GM18511 (cell line): ENCODE measurements at regions not wholly inside any gene's neighbourhood (a gene's known extent, or its start where the extent isn't known, plus 50 kb on each side); places are given as distances from the start of the nearest gene placed in this dataset.
"Not testable (repeated sequence)": the region's sequence is repeated elsewhere in the genome, so short reads cannot be mapped to it uniquely, and the experiment has no call there.

ENCODE experiments used
- ATAC-seq: cut with Tn5 transposase; IDR thresholded peaks from one replicate; pipeline ENCODE4 v1.9.1; 2021; ENCODE audit warnings: mild to moderate bottlenecking, moderate library complexity; ENCODE audit not compliant: unreplicated experiment

GRCh38 chr5:166795756-166796155, 1495.7 kb upstream of the WWC1 start:
- ATAC-seq = no peak

DNA sequence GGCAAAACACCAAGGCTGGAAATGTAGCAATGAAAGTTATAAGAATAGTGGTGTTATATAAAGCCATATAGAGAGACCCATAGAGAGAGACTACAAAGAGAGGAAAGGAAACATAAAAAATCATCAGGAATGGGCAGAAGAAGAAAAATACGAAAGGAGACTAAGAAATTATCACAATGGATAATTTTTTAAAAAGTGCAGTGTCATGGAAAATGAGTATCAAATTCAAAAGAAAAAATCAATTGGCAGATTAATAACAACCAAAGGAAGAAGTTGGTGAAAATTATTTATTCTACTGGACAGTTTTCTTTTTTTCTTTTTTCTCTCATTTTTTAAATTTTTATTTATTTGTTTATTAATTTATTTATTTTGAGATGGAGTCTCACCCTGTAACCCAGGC, 1488.4 kb upstream of the WWC1 start:
- no peak for ATAC-seq

DNA sequence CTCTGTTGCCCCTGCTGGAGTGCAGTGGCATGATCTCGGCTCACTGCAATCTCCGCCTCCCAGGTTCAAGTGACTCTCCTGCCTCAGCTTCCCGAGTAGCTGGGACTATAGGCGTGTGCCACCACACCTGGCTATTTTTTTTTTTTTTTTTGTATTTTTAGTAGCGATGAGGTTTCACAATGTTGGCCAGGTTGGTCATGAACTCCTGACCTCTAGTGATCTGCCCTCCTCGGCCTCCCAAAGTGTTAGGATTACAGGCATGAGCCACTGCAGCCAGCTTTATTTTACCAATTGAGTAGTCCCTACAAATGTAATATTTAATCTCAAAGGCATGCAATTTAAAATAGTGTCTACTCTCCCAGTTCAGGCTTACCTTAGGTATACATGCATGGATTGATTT, 1487.2 kb upstream of the WWC1 start:
- ATAC-seq = not testable (repeated sequence)

GRCh38 chr5:166804693-166805092, 1486.8 kb upstream of the WWC1 start:
- ATAC-seq = not testable (repeated sequence)

- not testable (repeated sequence) for ATAC-seq
These were observed 1481.3 kb upstream of the WWC1 start for GRCh38 chr5:166810093-166810658.

DNA sequence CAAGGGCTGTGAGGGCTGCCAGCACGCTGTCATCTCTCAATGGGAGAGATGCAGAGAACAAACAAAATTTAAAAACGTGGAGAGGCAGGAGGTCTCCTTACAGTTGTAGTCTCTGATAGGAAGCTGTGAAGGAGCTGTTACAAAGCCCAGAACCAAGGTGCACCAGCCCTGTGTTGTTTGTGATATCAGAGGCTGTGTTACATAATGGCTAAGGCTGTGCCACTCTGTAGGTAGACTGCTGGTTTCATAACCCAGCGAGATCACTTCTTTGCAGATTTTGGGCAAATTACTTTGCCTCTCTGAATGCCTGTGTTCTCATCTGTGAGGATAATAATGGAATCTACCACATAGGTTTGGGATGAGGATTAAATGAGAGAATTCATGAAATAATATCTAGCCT, 1480.7 kb upstream of the WWC1 start:
- no peak for ATAC-seq

DNA sequence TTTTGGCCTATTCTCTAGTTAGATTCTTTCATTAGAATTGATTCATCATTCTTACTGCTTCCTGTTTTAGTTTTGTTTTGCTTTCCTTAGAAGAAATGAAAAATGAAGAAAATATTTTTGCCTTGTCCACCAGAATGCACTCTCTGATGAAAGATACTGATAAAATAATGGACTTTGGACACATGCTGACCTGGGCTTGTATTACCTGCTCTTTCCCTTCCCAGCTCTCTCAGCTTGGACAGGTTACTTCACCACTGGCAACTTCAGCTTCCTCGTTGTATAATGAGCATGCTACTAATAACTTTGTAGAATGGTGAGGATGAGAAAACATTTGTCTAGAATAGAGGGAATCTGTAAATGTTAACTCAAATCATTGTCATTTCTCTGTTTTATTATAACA, 1468.1 kb upstream of the WWC1 start:
- ATAC-seq = no peak

GRCh38 chr5:166834246-166834645, 1457.2 kb upstream of the WWC1 start:
- ATAC-seq = no peak

- ATAC-seq = no peak
These were observed 1446.4 kb upstream of the WWC1 start for GRCh38 chr5:166845044-166845443.

- no peak for ATAC-seq
These were observed 1434.7 kb upstream of the WWC1 start for GRCh38 chr5:166856791-166857190.

- ATAC-seq = no peak
These were observed 1431.0 kb upstream of the WWC1 start for GRCh38 chr5:166860426-166860825.

DNA sequence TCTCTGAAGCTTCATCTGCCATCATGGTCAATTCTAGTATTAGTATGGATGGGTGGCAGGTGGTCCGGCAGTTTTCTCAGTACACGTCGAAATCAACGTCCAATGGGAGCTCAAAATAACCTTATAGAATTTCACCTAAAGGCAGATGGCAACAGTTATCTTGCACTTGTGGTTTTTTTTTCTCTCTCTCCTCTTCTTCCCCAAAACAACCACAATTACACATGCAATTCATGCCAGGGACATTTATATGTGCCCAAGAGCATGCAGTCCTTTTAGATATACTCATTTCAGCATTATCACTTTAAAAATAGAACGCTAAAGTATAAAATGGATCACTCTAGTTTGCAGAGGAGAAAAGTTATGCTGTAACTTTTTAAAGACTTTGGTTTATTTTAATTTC, 1428.9 kb upstream of the WWC1 start:
- no peak for ATAC-seq

DNA sequence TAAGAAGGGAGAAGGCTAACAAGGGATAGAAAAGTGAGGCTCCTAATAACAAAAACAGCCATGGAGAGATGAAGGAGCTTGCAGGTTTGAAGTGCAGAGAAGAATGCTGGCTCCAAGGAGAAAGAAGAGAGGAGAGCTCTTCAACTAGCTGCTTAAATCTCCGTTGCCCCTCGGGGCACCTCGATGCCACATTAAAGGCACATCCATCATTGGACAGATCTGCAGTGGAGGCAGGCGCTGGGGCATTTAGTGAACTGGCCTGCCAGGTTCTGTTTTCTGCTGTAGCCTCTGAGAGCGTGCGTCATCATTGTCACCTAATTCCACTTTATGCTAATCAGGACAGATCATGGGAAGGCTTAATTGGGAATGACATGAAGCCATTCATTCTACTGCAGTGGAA, 1426.2 kb upstream of the WWC1 start:
- ATAC-seq = no peak

GRCh38 chr5:166880456-166880855, 1411.0 kb upstream of the WWC1 start:
- ATAC-seq = no peak

DNA sequence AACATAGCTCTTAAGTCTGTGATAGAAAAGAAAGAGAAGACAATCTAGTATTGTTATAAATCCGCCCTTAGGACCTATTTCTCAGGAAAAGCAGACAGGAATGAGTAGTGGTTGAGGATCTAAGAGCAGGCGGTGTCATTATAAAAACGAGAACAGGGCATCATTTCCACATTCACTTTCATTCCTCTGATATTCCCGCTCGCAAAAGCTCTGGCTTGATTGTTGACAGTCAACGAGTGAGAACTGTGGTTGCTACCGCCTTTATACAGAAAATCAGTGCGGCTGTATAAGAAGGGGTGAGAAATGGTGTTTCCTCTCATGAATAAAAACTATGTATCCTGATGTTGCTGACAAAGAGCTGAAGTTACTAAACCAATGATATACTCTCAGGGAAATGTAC, 1409.6 kb upstream of the WWC1 start:
- ATAC-seq = no peak

DNA sequence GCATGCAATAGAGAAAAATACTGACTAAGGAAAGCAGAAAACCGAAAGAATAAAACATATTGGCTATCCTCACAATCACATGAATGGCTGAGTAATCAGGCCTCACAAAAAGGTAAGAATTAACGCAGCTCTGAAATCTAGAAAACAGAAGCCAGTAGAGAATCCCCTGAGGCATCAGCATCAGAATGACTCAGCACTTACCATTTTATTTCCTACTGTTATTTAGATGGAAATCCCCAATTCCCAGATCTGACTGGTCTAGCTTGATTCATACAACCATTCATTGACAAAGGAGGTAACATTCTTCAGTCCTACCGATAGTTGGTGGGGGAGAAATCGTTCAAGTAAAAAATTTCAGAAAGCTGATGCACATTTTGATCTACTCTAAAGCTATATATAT, 1408.4 kb upstream of the WWC1 start:
- no peak for ATAC-seq

DNA sequence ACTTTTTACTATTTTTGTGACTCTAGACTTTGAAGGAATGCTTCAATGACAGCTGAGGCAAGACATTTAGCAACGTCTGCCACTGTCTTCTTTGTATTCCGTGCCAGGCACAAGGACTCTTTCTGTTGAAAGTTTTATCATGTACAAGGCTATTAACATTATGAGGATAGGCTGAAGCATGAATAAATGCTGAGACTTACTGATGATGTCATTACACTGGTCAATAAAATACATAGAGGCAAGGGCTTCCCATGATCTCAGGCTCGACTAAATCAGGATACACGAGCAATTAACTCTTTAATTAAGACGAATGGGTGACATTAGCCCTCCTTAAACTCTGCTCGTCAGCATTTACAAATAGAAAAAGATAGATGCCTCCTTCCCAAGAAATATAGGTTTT, 1393.3 kb upstream of the WWC1 start:
- ATAC-seq = no peak

DNA sequence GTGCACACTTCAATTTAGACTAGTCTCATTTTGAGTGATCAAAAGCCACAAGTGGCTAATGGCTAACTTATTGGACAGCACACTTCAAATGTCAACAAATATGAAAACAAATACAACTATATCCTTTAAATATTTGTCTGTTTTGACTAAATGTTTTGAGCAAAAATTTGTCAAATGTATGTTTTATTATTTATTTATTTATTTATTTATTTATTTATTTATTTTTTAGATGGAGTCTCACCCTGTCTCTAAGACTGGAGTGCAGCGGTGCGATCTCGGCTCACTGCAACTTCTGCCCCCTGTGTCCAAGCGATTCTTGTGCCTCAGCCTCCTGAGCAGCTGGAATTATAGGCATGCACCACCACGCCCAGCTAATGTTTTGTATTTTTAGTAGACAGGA, 1392.1 kb upstream of the WWC1 start:
- ATAC-seq = no peak

- no peak for ATAC-seq
These were observed 1386.9 kb upstream of the WWC1 start for GRCh38 chr5:166904571-166904970.

DNA sequence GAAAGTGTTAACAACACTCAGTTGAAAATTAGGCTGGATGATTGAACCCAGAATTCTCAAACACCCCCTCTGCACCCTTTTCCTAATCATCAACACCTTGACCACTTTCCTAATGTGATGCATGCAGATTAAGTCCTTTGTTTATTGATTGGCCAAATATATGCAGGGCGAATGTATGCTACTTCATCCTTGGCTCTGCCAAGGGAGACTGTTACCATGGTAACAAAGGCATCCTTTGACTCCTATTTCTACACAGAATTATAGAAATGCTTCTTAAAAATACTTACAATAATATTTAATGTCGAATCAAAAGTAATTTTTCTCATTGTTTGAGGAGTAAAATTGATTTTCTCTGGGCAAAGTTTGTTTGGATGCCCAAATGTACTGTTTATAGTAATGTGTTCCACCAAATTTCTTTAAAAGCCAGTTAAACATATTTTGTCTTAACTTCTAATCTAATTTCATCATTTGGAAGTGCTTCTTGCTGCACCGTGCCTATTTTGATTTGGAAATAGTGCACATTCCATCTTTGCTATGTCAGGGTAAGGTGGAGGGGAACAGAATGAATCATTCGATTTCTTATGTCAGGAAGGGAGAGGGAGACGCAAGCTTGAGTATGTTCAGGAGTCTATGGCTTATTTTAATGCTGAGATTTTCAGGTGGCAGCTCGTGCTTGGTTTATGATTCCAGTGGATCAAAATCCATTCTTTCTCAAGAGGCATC, 1384.3 kb upstream of the WWC1 start:
- ATAC-seq = no peak

DNA sequence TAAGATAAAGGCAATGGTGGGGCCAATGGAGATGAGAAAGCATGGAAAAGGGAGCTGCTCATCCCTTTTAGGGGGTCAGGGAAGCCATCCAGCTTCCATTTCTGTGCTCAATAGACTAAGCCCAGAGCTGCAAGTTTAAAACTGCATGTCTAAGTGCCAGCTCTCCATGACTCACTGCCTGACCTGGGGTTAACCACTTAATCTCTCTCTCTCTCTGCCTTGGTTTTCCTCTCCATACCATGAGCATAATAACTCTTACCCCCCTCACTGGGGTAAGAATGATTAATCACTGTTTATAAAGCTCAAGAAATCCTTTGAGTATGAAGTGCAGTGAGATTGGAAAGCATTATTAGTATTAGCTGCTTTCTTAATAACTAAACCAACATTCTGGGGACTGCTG, 1382.4 kb upstream of the WWC1 start:
- no peak for ATAC-seq

DNA sequence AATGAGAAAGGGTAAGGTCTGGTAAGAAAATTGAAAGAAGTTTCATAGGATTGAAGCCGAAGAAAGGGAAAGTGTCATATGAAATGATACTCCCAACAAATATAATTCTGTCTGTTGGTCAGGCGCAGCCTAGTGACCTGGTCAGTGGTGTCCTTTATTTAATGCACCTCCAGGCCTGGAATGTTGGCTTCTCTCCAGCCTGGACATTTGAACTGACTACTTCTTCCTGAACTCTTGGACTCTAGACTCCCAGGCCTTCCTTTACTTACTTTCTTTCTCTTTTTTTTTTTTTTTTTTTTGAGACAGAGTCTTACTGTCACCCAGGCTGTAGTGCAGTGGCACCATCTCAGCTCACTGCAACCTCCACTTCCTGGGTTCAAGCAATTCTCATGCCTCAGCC, 1381.5 kb upstream of the WWC1 start:
- ATAC-seq = no peak

DNA sequence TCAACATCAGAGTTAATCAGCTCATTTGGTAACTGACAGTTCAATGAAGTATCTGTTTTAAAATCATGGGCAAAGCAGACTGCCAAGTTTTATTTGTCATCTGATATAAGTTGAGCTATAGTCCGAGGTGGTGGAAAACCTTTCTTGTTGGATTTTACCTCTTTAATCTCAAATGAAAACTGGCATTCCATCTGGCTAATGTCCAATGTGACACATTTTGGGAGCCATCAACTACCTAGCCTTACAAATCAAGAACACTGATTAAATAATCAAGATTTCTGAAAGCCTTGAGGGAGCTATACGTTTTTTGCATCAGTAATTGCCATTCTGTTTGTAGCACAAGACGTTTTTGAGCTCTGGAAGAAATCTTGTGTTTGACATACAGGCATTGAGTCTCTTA, 1380.5 kb upstream of the WWC1 start:
- ATAC-seq = no peak
